Gastrocnemius medialis (tissue), 4 donors: ENCODE measurements at regions not wholly inside any gene's neighbourhood (a gene's known extent, or its start where the extent isn't known, plus 50 kb on each side); places are given as distances from the start of the nearest gene placed in this dataset.

Experiments used
- POLR2A ChIP-seq, 2 donors: fragments of 450-650 bp; IDR thresholded peaks; one replicate each; pipeline ENCODE4 v1.6.1; 2017; ENCODE audit warnings: antibody characterized with exemption in 2 of 2, mild to moderate bottlenecking in 2 of 2, moderate library complexity in 2 of 2
- TF ChIP-seq, protein P1 (sequence below), 5 experiments: fragments of 450-650 bp in 3 of 5; fragments of 200-600 bp in 2 of 5; sonication (generic) in 2 of 5; IDR thresholded peaks in 4 of 5; conservative IDR thresholded peaks in 1 of 5; 1 replicate in 4 of 5; 2 replicates in 1 of 5; pipeline ENCODE4 v1.5.1; 2016 to 2019; ENCODE audit warnings: antibody characterized with exemption in 5 of 5, mild to moderate bottlenecking in 3 of 5, moderate library complexity in 3 of 5

DNA sequence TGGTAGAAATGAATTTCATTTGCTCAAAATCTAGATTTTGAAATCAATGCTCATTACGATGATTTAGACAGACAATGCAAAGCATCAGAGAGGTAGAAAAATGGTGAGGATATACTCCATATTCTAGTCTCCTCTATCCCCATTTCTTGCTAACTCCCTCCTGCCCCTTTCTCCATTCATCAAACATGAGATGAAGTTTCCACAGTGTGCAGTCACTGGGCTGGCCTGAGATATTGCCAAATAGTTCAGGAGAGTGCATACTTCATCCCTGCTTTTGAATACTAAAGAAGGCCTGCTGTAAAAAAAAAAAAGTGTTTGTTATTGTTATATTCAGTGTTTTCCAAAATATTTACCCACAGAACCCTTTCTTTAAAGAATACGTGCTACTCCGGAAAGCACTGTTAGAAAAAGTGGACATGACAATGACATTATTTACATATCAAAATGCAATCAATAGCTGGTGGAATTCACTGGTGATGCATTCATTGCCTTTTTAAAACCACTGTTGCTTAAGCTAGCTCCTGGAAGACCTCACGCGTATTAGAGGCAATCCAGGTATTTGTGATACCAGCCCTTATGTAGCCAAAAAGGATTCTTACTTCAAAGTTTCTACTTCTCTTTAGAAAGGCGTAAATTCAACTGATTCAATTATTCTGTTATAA lies 247.6 kb upstream of the SOX2 start:
- TF ChIP-seq, protein P1, sequence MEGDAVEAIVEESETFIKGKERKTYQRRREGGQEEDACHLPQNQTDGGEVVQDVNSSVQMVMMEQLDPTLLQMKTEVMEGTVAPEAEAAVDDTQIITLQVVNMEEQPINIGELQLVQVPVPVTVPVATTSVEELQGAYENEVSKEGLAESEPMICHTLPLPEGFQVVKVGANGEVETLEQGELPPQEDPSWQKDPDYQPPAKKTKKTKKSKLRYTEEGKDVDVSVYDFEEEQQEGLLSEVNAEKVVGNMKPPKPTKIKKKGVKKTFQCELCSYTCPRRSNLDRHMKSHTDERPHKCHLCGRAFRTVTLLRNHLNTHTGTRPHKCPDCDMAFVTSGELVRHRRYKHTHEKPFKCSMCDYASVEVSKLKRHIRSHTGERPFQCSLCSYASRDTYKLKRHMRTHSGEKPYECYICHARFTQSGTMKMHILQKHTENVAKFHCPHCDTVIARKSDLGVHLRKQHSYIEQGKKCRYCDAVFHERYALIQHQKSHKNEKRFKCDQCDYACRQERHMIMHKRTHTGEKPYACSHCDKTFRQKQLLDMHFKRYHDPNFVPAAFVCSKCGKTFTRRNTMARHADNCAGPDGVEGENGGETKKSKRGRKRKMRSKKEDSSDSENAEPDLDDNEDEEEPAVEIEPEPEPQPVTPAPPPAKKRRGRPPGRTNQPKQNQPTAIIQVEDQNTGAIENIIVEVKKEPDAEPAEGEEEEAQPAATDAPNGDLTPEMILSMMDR (IDR thresholded peaks at IDR 0.05 in 4 of 5, conservative IDR thresholded peaks at IDR 0.05 in 1 of 5), result no peak
- no peak for TF ChIP-seq POLR2A (IDR thresholded peaks at IDR 0.05)
